ENCODE measurements at regions not wholly inside any gene's neighbourhood (a gene's known extent, or its start where the extent isn't known, plus 50 kb on each side); places are given as distances from the start of the nearest gene placed in this dataset.

GRCh38 chr14:97299661-97300060 is 502.5 kb downstream of the VRK1 start:
- no peak for DNase-seq (ENCODE audit: low read depth)

- no peak for DNase-seq (ENCODE audit: low read depth)
Observed at GRCh38 chr14:97301931-97302559, 504.9 kb downstream of the VRK1 start.

GRCh38 chr14:97306133-97306759 is 509.1 kb downstream of the VRK1 start:
- DNase-seq (ENCODE audit: low read depth) = no peak

- no peak for DNase-seq (ENCODE audit: low read depth)
Observed at GRCh38 chr14:97306760-97307246, 509.6 kb downstream of the VRK1 start.

- no peak for DNase-seq (ENCODE audit: low read depth)
Observed at GRCh38 chr14:97311411-97311810, 514.2 kb downstream of the VRK1 start.

GRCh38 chr14:97312910-97313309 is 515.7 kb downstream of the VRK1 start:
- DNase-seq (ENCODE audit: low read depth) = no peak

- DNase-seq (ENCODE audit: low read depth) = no peak
Observed at GRCh38 chr14:97315790-97316189, 518.6 kb downstream of the VRK1 start.

- no peak for DNase-seq (ENCODE audit: low read depth)
Observed at GRCh38 chr14:97318380-97318779, 521.2 kb downstream of the VRK1 start.

- DNase-seq (ENCODE audit: low read depth) = no peak
Observed at GRCh38 chr14:97319691-97320090, 522.5 kb downstream of the VRK1 start.

GRCh38 chr14:97328743-97329142 is 531.6 kb downstream of the VRK1 start:
- DNase-seq (ENCODE audit: low read depth) = no peak

GRCh38 chr14:97329701-97330100 is 532.5 kb downstream of the VRK1 start:
- DNase-seq (ENCODE audit: low read depth) = no peak

GRCh38 chr14:97331058-97331457 is 533.9 kb downstream of the VRK1 start:
- DNase-seq (ENCODE audit: low read depth) = no peak

GRCh38 chr14:97331526-97331925 is 534.3 kb downstream of the VRK1 start:
- no peak for DNase-seq (ENCODE audit: low read depth)

GRCh38 chr14:97336179-97336578 is 539.0 kb downstream of the VRK1 start:
- no peak for DNase-seq (ENCODE audit: low read depth)

GRCh38 chr14:97336816-97337215 is 539.6 kb downstream of the VRK1 start:
- DNase-seq (ENCODE audit: low read depth) = no peak

- no peak for DNase-seq (ENCODE audit: low read depth)
Observed at GRCh38 chr14:97337267-97337666, 540.1 kb downstream of the VRK1 start.

- DNase-seq (ENCODE audit: low read depth) = no peak
Observed at GRCh38 chr14:97337670-97338069, 540.5 kb downstream of the VRK1 start.

GRCh38 chr14:97344666-97345065 is 547.5 kb downstream of the VRK1 start:
- DNase-seq (ENCODE audit: low read depth) = no peak

GRCh38 chr14:97346675-97347074 is 549.5 kb downstream of the VRK1 start:
- DNase-seq (ENCODE audit: low read depth) = no peak

- DNase-seq (ENCODE audit: low read depth) = no peak
Observed at GRCh38 chr14:97349463-97349862, 552.3 kb downstream of the VRK1 start.

- DNase-seq (ENCODE audit: low read depth) = no peak
Observed at GRCh38 chr14:97349946-97350345, 552.8 kb downstream of the VRK1 start.

- DNase-seq (ENCODE audit: low read depth) = no peak
Observed at GRCh38 chr14:97350415-97350814, 553.2 kb downstream of the VRK1 start.

- no peak for DNase-seq (ENCODE audit: low read depth)
Observed at GRCh38 chr14:97350894-97351731, 553.9 kb downstream of the VRK1 start.

Measured in fibroblast of gingiva (primary cell).